Right renal pelvis (tissue), 4 donors: ENCODE measurements at regions not wholly inside any gene's neighbourhood (a gene's known extent, or its start where the extent isn't known, plus 50 kb on each side); places are given as distances from the start of the nearest gene placed in this dataset.
"Not testable (repeated sequence)": the region's sequence is repeated elsewhere in the genome, so short reads cannot be mapped to it uniquely, and the experiment has no call there.

Source experiments
- DNase-seq, 4 donors: peaks; one replicate each; pipeline ENCODE4 v3.0.0-alpha.2; 2013; ENCODE audit warnings: low read depth in 4 of 4, low spot score in 3 of 4, missing footprints in 1 of 4

- no peak for DNase-seq
Observed at GRCh38 chr4:11831739-11832138, 403.0 kb upstream of the HS3ST1 start.

- no peak for DNase-seq
Observed at GRCh38 chr4:11824566-11824965, 395.9 kb upstream of the HS3ST1 start.

GRCh38 chr4:11821772-11822430 lies 393.2 kb upstream of the HS3ST1 start:
- DNase-seq: no peak

GRCh38 chr4:11817088-11817487 lies 388.4 kb upstream of the HS3ST1 start:
- DNase-seq: no peak

- no peak for DNase-seq
Observed at GRCh38 chr4:11814758-11815157, 386.1 kb upstream of the HS3ST1 start.

DNA sequence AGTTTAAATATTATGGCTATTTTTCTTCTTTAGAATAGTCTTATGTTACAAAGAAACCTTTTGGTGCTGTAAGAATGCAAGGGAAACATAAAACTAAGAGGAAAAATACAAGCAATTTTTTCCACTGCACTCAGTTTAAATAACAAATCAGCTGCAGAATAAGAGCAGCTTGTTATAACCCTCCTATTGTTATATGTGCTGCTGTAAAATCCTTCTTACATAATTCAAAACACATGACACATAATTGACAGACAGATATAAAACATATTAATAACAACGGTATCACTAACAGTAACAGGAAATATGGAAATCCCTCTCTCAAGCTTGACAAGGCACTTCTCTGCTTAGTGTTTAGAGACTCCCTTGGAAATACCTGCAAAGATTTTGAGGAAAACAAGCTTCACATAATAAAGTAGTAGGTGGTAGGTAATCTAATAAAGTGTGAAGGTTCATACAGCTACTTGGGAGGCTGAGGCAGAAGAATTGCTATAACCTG lies 385.3 kb upstream of the HS3ST1 start:
- DNase-seq: no peak

DNA sequence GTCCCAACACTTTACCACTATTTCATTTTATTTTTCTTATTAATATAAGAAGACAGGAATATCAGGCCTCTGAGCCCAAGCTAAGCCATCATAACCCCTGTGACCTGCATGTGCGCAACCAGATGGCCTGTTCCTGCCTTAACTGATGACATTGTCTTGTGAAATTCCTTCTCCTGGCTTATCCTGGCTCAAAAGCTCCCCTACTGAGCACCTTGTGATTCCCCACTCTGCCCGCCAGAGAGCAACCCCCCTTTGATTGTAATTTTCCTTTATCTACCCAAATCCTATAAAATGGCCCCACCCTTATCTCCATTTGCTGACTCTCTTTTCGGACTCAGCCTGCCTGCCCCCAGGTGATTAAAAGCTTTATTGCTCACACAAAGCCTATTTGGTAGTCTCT lies 382.8 kb upstream of the HS3ST1 start:
- not testable (repeated sequence) for DNase-seq

- peak in 2 of 4 donors; percentile 7 to 10 for DNase-seq
Observed at GRCh38 chr4:11805842-11806241, 377.1 kb upstream of the HS3ST1 start.

DNA sequence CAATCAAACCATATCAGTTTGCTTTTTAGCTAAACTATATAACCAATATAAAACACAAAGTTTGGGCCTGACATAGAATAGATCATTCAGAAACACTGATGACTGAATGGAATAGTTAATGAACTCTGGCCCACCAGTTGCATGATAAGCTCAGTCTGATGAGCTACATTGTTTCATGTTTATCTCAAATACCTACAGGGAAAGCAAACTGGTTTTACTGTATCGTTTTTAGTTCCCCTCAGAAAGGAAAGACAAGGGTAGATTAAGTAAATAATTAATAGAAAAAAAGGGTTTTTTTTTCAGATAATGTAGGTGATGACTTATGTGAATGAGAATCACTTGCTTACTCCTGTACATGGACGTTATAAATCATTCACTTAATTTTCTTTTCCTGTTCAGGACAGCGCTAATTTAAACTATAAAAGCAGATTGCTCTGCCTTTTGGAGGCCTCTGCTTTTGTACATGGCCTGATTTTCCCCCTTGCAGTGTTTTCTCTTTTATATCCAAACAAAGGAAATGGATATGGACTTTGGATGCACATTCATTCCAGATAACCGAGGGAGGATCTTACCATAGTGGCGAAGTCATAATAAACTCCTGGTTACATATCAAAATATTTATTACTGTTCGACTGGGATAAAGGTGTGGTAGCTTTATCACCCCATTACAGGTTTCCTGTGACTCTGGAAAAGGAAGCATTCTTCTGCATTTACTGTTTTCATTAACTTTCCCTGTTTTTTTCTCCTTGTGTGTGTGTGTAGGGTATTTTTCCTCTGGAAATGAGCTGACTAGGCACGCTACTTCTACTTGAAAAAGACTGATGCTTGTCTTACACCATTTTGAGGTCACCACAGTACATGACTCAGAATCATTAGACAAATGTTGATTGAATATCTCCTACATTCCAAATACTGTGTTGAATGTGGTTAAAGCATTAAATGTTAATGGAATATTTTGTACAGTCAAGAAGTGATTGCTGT lies 373.1 kb upstream of the HS3ST1 start:
- no peak for DNase-seq

DNA sequence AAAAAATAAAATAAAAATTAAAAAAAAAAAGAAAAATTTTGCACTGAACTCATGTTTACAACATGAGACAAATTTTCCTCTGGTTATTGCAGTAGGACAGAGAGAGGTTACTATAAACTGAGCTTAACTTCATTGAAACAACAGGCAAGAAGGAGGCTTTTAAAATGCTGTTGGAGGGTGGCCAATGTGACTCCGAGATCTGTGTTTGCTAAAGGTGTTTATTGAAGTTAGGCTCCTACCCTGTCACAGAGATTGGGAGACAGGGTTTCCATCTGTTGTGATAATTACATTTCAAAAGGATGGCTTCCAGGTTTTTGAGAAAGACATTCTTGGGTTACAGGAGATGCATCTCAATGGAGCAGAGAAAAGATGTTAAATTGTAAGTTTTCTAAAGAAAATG lies 370.5 kb upstream of the HS3ST1 start:
- no peak for DNase-seq

GRCh38 chr4:11791797-11792196 lies 363.1 kb upstream of the HS3ST1 start:
- DNase-seq: no peak

DNA sequence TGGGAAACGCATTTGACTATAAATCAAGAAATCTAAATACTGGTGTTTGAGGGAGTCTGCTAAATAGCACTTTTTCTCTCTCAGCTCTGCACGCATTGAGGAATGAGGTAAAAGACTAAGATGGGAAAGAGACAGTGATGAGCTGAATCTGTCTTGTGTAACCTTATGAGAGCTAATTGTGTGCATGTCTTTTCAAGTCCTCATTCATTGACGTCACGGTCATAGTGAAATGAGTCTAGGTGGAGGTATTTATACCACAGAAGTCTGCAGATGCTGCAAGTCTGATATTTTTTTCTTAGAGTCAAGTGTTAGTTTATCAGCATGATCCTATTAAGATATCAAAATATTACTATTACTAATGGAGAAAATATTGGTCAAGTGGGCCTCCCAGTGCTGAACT lies 361.5 kb upstream of the HS3ST1 start:
- DNase-seq: no peak

- DNase-seq: no peak
Observed at GRCh38 chr4:11783588-11783987, 354.9 kb upstream of the HS3ST1 start.

DNA sequence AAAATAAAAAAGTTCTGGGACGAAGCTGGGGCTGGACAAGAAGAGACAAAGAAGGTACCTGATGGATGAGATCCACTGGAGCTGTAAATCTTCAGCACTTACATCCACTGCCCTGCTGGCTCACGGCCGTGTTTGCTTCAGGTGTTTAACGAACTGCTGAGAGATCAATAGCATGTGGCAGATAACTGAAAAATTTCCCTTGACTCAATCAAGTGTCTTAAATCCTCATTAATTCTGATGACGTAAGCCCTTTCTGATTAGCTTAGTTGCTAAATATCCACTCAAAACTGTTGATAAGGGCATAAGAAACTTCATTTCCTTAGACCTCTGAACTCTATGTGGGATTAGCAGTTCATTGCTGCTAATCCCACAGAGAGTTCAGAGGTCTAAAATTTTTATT lies 354.2 kb upstream of the HS3ST1 start:
- no peak for DNase-seq

- DNase-seq: no peak
Observed at GRCh38 chr4:11777447-11777846, 348.8 kb upstream of the HS3ST1 start.

DNA sequence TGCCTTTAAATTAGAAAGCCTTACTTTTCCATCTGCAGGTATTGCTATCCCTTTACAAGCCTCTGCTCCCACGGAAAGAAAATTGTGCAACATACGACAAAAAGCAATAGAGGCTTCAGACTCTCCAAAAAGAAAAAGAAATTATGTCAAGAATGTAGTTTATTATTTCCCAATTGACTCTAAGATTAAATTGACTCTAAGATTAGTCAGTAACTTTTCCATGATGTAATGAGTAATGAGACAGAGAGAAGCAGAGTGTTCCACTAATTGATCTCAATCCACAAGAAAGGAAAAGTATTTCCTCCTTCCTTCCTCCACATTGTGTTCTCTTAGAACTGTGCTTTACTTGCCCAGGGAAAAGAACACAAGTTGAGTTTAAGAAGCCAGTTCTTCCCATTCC lies 345.7 kb upstream of the HS3ST1 start:
- no peak for DNase-seq

DNA sequence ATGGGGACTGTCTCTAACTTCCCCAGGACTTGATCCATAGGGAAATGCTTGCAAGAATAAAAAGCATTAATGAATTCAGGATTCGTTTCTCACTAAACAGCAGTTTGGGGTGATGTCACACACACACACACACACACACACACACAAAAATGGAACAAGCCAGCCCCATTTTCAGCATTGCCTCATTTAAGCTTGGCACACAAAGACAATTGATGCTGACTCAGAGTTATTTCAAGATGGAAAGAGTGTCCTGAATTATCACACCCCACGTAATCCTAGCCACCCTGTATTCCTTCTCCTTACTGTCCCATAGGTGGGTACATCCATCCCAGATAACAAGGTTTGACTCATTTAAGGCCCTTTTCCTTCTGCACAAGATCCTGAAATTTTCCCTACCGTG lies 345.1 kb upstream of the HS3ST1 start:
- no peak for DNase-seq

DNA sequence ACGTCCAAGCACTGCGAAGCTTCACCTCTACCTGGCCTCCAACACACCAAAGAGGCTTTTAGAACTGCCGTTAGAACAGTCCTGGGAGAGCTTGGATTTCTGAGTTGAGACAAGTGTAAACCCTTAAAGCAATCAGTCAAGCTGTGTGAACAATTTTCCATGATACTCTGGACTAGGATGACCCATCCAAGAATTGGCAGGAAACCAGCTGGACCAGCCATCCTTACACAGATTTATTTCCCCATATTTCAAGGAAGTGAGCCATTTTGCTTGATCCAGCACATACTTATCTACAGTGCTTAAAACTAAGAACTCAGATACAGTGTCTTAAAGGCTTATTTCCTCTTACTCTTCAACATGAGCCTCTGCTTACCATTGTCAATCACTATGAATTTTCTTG lies 340.7 kb upstream of the HS3ST1 start:
- DNase-seq: no peak

- no peak for DNase-seq
Observed at GRCh38 chr4:11768251-11768972, 339.7 kb upstream of the HS3ST1 start.

DNA sequence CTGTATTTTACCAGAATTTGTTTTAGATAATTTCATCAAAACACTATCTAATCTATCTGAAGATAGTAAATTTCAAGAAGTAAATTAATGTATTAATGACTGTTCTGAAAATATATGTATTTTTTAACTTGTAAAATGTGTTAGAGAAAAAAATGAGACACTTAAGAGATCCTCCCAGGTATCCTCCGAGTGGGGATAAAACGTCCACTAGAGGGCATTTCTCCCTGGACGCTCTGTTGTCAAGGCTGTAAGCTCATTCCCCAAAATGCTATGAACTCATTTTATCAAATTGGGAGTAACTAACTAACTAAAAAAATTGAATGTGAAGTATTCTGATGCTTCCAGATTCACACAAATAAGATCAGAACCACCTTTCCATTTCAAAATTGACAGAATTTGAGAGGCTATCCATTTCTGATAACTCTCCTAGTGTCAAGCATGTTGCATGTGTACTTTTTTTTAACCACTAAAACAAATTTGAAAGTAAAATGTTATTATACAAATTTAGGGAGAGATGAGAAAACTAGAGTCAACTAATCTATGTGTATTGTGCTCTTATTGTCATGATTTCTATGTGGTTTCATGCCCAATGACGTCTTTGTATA lies 337.3 kb upstream of the HS3ST1 start:
- DNase-seq: peak in 1 of 4 donors; percentile 6
